Esophagus muscularis mucosa (tissue), 4 donors: ENCODE measurements at regions not wholly inside any gene's neighbourhood (a gene's known extent, or its start where the extent isn't known, plus 50 kb on each side); places are given as distances from the start of the nearest gene placed in this dataset.

ENCODE experiments used
- DNase-seq: peaks from one replicate; pipeline ENCODE4 v3.0.0-alpha.2; 2017; ENCODE audit errors: extremely low spot score
- H3K27ac ChIP-seq, 4 donors: fragments of 200-600 bp; sonication (generic); replicated peaks in 1 of 4; 1 replicate in 3 of 4; 2 replicates in 1 of 4; pipeline ENCODE4 v1.5.1; 2016 to 2019; ENCODE audit warnings: mild to moderate bottlenecking in 1 of 4
- H3K27me3 ChIP-seq, 4 donors: fragments of 200-600 bp; sonication (generic); one replicate each; pipeline versions ENCODE4 v1.5.1 to v1.6.0; 2016 to 2019
- H3K36me3 ChIP-seq, 4 donors: fragments of 200-600 bp; sonication (generic); one replicate each; pipeline ENCODE4 v1.5.1; 2016 to 2019
- H3K4me1 ChIP-seq, 4 donors: fragments of 200-600 bp; sonication (generic); one replicate each; pipeline ENCODE4 v1.5.1; 2016 to 2019
- H3K4me3 ChIP-seq, 4 donors: fragments of 200-600 bp; sonication (generic); 1 replicate in 2 of 4; 2 replicates in 2 of 4; pipeline ENCODE4 v1.5.1; 2016 to 2019; ENCODE audit warnings: mild to moderate bottlenecking in 4 of 4, moderate library complexity in 1 of 4
- H3K9me3 ChIP-seq, 4 donors: fragments of 200-600 bp; sonication (generic); 1 replicate in 3 of 4; 2 replicates in 1 of 4; pipeline ENCODE4 v1.5.1; 2016 to 2019
- CTCF ChIP-seq, 3 experiments: fragments of 200-600 bp in 2 of 3; fragments of 450-650 bp in 1 of 3; sonication (generic) in 2 of 3; IDR thresholded peaks; one replicate each; pipeline ENCODE4 v1.5.1; 2017 to 2019; ENCODE audit warnings: antibody characterized with exemption in 3 of 3, mild to moderate bottlenecking in 2 of 3, moderate library complexity in 1 of 3
- EP300 ChIP-seq: sonication (generic); formaldehyde crosslinking; IDR thresholded peaks from one replicate; pipeline ENCODE4 v1.6.1; 2017; ENCODE audit warnings: antibody characterized with exemption
- POLR2A ChIP-seq: fragments of 450-650 bp; IDR thresholded peaks from one replicate; pipeline ENCODE4 v1.6.1; 2017; ENCODE audit warnings: antibody characterized with exemption, moderate library complexity, mild to moderate bottlenecking, low read depth
- POLR2AphosphoS5 ChIP-seq, 2 donors: sonication (generic); formaldehyde crosslinking; IDR thresholded peaks; one replicate each; pipeline ENCODE4 v1.6.1; 2017; ENCODE audit warnings: antibody characterized with exemption in 2 of 2
- WGBS: methylation state at CpG from one replicate; pipeline ENCODE4 v1.1.5; 2018; 5-methylcytosine and 5-hydroxymethylcytosine counted together
- intact Hi-C: fragments of 100-400 bp; cut with DNase I; formaldehyde crosslinking; loops from one replicate; pipeline ENCODE4 v1.15.1; 2023

- H3K4me3 ChIP-seq = no peak overlapping the region
- no peak for DNase-seq
- H3K9me3 ChIP-seq = no peaks in the 10 kb centered on the region
- no peaks in the 10 kb centered on the region for H3K27me3 ChIP-seq
- H3K36me3 ChIP-seq = no peaks in the 10 kb centered on the region
- intact Hi-C loops = no loop called here
- WGBS = 79% methylated on average over 5 of the region's 5 CpGs
- no peaks in the 10 kb centered on the region for H3K4me1 ChIP-seq
- no peak overlapping the region for H3K27ac ChIP-seq
- TF ChIP-seq CTCF (IDR thresholded peaks at IDR 0.05) (no peak), POLR2AphosphoS5 (IDR thresholded peaks at IDR 0.05) (no peak), EP300 (no peak), POLR2A (no peak)
Observed at GRCh38 chr2:60096556-60096955, 456.9 kb downstream of the BCL11A start.

GRCh38 chr2:60095903-60096302 lies 457.6 kb downstream of the BCL11A start:
- no peak for DNase-seq
- H3K27me3 ChIP-seq = no peaks in the 10 kb centered on the region
- no peaks in the 10 kb centered on the region for H3K4me1 ChIP-seq
- intact Hi-C loops = no loop called here
- TF ChIP-seq EP300 (no peak), CTCF (IDR thresholded peaks at IDR 0.05) (no peak), POLR2AphosphoS5 (IDR thresholded peaks at IDR 0.05) (no peak), POLR2A (no peak)
- 75% methylated on average over 2 of the region's 2 CpGs for WGBS
- no peaks in the 10 kb centered on the region for H3K36me3 ChIP-seq
- H3K27ac ChIP-seq = no peak overlapping the region
- H3K4me3 ChIP-seq = no peak overlapping the region
- H3K9me3 ChIP-seq = no peaks in the 10 kb centered on the region

DNA sequence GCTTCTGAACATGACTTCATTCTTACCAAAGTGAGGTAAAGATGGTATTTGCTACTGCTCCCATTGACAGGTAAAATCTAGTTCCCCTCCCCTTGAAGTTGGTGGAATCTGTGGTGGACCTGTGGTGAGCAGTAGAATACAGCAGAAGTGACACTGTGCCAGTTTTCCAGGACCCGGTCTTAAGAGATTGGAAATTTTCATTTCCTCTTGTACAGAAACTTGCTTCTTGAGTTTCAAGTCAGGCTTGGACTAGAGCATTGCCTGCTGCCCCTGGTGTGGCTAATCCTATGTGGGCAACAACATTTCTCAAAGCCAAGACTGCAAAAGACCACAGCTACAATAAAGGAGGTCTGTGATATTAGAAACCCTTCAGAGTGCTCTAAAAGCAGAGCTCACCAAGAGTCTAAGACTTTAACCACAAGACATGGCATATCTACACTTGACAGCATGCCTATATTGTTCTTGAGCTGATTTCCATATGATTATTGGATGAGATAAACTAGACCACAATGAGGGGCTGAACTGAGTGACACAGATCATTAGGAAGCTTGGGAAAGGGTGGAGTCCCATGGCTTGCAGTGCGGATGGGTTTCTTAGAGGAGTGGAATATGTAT lies 458.1 kb downstream of the BCL11A start:
- no peaks in the 10 kb centered on the region for H3K27me3 ChIP-seq
- intact Hi-C loops = no loop called here
- no peak for DNase-seq
- no peaks in the 10 kb centered on the region for H3K4me1 ChIP-seq
- no peak overlapping the region for H3K27ac ChIP-seq
- no peaks in the 10 kb centered on the region for H3K9me3 ChIP-seq
- WGBS = 94% methylated on average over 2 of the region's 2 CpGs
- H3K36me3 ChIP-seq = no peaks in the 10 kb centered on the region
- TF ChIP-seq CTCF (IDR thresholded peaks at IDR 0.05) = no peak
- TF ChIP-seq POLR2A = no peak
- no peak for TF ChIP-seq EP300
- TF ChIP-seq POLR2AphosphoS5 (IDR thresholded peaks at IDR 0.05) = no peak
- H3K4me3 ChIP-seq = no peak overlapping the region

- TF ChIP-seq POLR2A = no peak
- intact Hi-C loops = no loop called here
- H3K4me3 ChIP-seq = no peak overlapping the region
- WGBS = 72% methylated on average over 3 of the region's 3 CpGs
- no peak overlapping the region for H3K27ac ChIP-seq
- H3K9me3 ChIP-seq = no peaks in the 10 kb centered on the region
- H3K4me1 ChIP-seq = no peaks in the 10 kb centered on the region
- DNase-seq = no peak
- H3K36me3 ChIP-seq = no peaks in the 10 kb centered on the region
- H3K27me3 ChIP-seq = no peaks in the 10 kb centered on the region
Observed at GRCh38 chr2:60094450-60094929, 459.0 kb downstream of the BCL11A start.

DNA sequence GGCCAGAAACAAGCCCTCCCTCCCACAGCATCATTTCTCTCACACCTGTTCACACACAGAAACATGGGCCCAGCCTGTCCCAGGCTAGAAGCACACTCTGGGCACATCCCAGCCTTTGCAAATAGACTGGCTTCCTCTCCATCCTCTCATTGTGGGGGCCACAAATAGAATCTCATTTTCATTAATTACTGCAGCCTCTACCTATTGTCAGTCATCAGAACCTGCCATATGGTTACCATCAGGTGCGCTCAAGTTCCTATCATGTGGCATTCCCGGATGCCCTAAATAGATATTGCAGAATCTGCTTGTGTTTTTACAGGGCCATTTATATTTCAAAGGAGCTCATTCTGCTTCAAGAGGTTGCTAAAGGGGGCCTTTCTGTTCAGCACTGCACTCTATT lies 460.7 kb downstream of the BCL11A start:
- Histone ChIP-seq H3K4me3 (no peak overlapping the region), H3K27me3 (no peaks in the 10 kb centered on the region), H3K27ac (no peak overlapping the region), H3K4me1 (no peaks in the 10 kb centered on the region), H3K36me3 (no peaks in the 10 kb centered on the region), H3K9me3 (no peaks in the 10 kb centered on the region)
- 90% methylated on average over 2 of the region's 2 CpGs for WGBS
- no peak for DNase-seq
- intact Hi-C loops = no loop called here
- TF ChIP-seq EP300 = no peak
- no peak for TF ChIP-seq POLR2AphosphoS5 (IDR thresholded peaks at IDR 0.05)
- TF ChIP-seq POLR2A = no peak
- no peak for TF ChIP-seq CTCF (IDR thresholded peaks at IDR 0.05)
